ENCODE measurements at regions not wholly inside any gene's neighbourhood (a gene's known extent, or its start where the extent isn't known, plus 50 kb on each side); places are given as distances from the start of the nearest gene placed in this dataset.
"Not testable (repeated sequence)": the region's sequence is repeated elsewhere in the genome, so short reads cannot be mapped to it uniquely, and the experiment has no call there.

DNA sequence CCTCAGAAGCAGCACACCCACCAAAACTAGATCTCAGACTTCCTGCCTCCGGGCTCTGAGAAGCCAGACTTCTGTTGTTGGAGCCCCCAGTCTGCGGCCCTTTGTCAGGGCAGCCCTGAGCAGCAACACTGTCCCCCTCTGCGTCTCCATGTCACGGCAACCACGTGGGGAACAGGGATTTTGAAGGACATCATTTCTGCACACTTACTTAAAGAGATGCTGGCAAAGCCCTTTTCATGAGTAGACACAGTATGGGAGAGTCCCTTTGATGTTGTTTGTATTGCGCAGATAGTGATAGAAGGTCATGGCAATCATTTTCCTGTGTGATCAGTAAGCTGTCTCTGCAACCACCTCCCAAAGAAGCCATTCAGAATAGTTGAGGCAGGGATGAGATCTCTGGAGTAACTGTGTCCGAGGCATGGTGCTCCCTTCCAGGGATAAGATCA lies 69.1 kb upstream of the ID2 start:
- TF ChIP-seq, protein P1, sequence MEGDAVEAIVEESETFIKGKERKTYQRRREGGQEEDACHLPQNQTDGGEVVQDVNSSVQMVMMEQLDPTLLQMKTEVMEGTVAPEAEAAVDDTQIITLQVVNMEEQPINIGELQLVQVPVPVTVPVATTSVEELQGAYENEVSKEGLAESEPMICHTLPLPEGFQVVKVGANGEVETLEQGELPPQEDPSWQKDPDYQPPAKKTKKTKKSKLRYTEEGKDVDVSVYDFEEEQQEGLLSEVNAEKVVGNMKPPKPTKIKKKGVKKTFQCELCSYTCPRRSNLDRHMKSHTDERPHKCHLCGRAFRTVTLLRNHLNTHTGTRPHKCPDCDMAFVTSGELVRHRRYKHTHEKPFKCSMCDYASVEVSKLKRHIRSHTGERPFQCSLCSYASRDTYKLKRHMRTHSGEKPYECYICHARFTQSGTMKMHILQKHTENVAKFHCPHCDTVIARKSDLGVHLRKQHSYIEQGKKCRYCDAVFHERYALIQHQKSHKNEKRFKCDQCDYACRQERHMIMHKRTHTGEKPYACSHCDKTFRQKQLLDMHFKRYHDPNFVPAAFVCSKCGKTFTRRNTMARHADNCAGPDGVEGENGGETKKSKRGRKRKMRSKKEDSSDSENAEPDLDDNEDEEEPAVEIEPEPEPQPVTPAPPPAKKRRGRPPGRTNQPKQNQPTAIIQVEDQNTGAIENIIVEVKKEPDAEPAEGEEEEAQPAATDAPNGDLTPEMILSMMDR (conservative IDR thresholded peaks at IDR 0.05; ENCODE audit: low read depth, low read length) = no peak
- no peak for DNase-seq (ENCODE audit: low read depth)
- H3K4me3 ChIP-seq (ENCODE audit: low read length) = no peak overlapping the region

DNA sequence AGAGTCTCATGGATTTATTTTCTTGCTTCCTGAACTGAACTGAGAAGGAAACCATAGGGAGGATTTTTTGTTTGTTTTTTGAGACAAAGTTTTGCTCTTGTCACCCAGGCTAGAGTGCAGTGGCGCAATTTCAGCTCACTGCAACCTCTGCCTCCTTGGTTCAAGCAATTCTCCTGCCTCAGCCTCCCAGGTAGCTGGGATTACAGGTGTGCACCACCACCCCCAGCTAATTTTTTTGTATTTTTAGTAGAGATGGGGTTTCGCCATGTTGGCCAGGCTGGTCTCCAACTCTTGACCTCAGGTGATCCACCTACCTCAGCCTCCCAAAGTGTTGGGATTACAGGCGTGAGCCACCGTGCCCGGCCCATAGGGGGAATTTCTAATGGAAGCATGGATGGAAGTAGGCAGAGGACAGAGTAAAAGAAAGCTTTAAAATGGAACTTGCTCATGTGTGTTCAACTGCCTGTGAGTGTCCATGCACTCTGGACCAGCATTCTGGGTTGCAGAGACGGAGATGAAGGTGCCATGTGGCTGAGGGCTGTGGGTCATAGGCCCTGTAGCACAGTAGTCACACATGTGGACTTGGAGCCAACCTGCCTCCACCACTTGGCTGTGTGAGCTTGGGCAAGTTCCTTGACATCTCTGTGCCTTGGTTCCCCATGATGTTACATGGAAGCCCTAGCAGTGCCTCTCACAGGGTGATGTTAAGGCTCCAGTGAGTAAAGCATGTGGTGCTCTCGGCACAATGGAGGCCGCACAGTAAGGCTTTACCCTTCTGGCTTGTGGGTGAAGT lies 68.5 kb upstream of the ID2 start:
- not testable (repeated sequence) for DNase-seq (ENCODE audit: low read depth); H3K4me3 ChIP-seq (ENCODE audit: low read length)

DNA sequence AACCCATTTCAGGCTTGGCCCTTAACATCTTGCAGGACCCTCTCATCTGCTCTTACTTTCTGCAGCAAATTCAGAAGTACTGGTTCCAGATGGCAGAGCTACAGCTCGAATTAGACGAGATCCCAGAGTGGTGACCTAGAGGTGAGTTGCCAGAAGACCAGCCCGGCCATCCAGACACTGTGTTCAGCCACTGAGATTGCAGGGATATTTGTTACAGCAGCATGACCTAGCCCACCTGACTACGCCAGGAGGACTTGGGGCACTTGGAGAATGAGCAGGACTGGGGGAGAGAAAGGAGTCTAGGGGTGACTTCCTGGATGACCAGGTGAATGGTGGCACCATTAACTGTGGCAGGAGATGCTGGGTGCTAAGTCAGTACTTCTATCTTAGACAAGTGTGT lies 67.2 kb upstream of the ID2 start:
- DNase-seq (ENCODE audit: low read depth) = no peak
- TF ChIP-seq, protein P1 (conservative IDR thresholded peaks at IDR 0.05; ENCODE audit: low read depth, low read length) = no peak
- H3K4me3 ChIP-seq (ENCODE audit: low read length) = no peak overlapping the region

DNA sequence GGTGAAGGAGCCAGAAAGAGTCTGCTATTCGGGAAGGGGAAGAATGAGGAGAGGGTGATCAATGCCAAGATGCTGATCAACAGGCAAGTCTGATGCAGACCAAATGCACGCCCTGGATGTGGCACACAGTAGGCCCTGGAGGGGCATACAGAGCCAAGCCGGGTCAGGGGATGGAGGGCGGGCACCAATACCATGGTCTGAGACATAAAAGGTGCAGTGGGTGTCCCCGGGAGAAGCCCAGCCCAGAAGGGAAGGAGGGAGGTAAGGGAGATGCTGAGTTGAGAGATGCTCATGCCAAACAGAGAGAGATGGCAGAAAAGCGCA lies 66.6 kb upstream of the ID2 start:
- TF ChIP-seq, protein P1 (conservative IDR thresholded peaks at IDR 0.05; ENCODE audit: low read depth, low read length) = no peak
- DNase-seq (ENCODE audit: low read depth) = no peak
- H3K4me3 ChIP-seq (ENCODE audit: low read length) = no peak overlapping the region

DNA sequence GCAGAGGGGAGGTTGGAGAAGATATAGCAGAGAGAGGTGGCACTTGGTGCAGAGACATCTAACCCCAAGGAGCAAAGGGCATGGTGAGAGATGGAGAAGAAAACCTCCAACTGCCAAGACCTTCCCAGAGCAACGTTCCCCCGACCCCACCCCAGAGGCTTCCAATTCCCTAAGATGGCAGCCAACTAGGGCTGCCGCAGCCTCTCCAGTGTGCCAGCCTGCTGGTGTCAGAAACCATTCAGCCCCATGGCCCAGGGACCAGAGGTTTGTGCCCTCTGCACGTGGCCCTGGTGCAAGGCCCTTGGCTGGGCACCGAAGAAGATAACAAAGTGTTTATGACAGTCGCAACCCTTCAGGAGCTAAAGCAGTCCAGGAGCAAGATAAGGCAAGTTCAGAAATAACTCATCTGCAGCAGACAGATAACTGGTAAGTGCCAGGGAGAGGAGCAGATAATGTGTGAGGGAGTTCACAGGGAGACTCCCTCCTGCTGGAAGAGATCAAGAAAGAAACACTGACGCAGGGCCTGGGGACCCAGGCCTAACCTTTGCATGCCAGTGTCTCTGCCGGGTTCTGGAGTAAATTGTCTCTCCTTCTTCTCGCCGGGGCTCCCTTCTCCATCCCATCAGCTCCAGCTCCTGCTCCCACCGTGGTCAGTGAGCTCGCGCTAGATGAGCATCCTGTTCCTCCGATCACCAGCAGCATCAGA lies 66.1 kb upstream of the ID2 start:
- TF ChIP-seq, protein P1 (conservative IDR thresholded peaks at IDR 0.05; ENCODE audit: low read depth, low read length) = no peak
- no peak overlapping the region for H3K4me3 ChIP-seq (ENCODE audit: low read length)
- DNase-seq (ENCODE audit: low read depth) = no peak

DNA sequence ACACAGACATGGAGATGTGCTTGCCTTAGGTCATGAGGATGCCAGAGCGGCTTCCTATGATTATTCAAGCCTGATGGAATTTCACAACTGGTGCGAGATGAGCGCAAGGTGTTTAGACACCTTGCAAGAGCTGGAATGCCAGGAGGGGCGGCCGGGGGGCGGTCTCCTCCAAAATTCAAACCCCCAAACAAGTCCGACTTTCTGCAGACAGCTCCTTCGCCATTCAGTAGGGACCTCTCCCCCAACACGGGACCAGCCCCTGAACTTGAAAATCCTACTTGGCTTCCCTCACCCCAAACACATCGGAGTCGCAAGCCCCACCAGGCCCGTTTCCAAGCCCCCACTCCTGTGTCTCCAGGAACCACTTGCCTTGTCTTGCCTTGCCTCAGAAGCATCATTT lies 64.8 kb upstream of the ID2 start:
- no peak overlapping the region for H3K4me3 ChIP-seq (ENCODE audit: low read length)
- DNase-seq (ENCODE audit: low read depth) = no peak
- TF ChIP-seq, protein P1 (conservative IDR thresholded peaks at IDR 0.05; ENCODE audit: low read depth, low read length) = no peak

DNA sequence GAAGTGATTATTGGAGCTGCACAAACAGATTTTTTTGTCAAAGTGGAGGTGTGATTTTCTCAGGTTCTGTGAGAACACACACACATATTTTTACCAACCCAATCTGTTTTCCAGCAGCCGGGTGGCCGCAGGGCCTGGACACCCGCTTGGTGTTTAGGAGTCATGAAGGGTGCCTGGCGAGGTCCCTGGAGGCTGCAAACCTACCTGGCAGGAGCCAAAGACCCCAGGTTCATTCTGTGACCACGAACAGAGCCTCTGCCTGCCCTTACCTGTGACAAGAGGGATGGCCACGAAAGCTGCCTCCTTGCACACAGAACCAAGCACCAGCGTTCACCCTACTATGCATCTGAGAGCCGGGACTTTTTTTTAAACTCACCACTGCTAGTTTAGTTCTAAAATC lies 64.3 kb upstream of the ID2 start:
- no peak for DNase-seq (ENCODE audit: low read depth)
- no peak overlapping the region for H3K4me3 ChIP-seq (ENCODE audit: low read length)
- TF ChIP-seq, protein P1 (conservative IDR thresholded peaks at IDR 0.05; ENCODE audit: low read depth, low read length) = no peak

Measured in retinal pigment epithelial cell (primary cell).